GM23248 (cell line): ENCODE measurements at regions not wholly inside any gene's neighbourhood (a gene's known extent, or its start where the extent isn't known, plus 50 kb on each side); places are given as distances from the start of the nearest gene placed in this dataset.
A peak's percentile ranks its signal among the peaks of the same experiment; 100 is the strongest.

Experiments used
- DNase-seq: peaks from one replicate; pipeline ENCODE4 v3.0.0-alpha.2; 2015
- H2AFZ ChIP-seq: fragments of 200-600 bp; sonication (generic); 2 replicates; pipeline ENCODE4 v1.6.1; 2016; ENCODE audit warnings: antibody characterized with exemption
- H3F3A ChIP-seq: fragments of 200-600 bp; sonication (generic); 2 replicates; pipeline ENCODE4 v1.6.1; 2016; ENCODE audit warnings: mild to moderate bottlenecking, antibody characterized with exemption, mixed run types; ENCODE audit not compliant: insufficient read depth
- H3K27ac ChIP-seq: fragments of 200-600 bp; sonication (generic); 2 replicates; pipeline ENCODE4 v1.5.1; 2016; ENCODE audit warnings: mild to moderate bottlenecking
- H3K27me3 ChIP-seq: fragments of 200-600 bp; sonication (generic); replicated peaks from 2 replicates; pipeline ENCODE4 v1.6.1; 2016; ENCODE audit warnings: mild to moderate bottlenecking; ENCODE audit not compliant: insufficient read depth
- H3K36me3 ChIP-seq: fragments of 200-600 bp; sonication (generic); 2 replicates; pipeline ENCODE4 v1.6.1; 2016; ENCODE audit warnings: low read depth, mild to moderate bottlenecking
- H3K4me1 ChIP-seq: fragments of 200-600 bp; sonication (generic); 2 replicates; pipeline ENCODE4 v1.6.1; 2016; ENCODE audit warnings: mild to moderate bottlenecking; ENCODE audit not compliant: insufficient read depth
- H3K4me2 ChIP-seq: fragments of 200-600 bp; sonication (generic); one replicate; pipeline ENCODE4 v1.6.1; 2016; ENCODE audit warnings: mild to moderate bottlenecking; ENCODE audit not compliant: unreplicated experiment
- H3K4me3 ChIP-seq: fragments of 200-600 bp; sonication (generic); 2 replicates; pipeline ENCODE4 v1.5.1; 2016; ENCODE audit warnings: mild to moderate bottlenecking
- H3K79me2 ChIP-seq: fragments of 200-600 bp; sonication (generic); 2 replicates; pipeline ENCODE4 v1.6.1; 2016; ENCODE audit warnings: mild to moderate bottlenecking; ENCODE audit not compliant: insufficient read depth
- H3K9ac ChIP-seq: fragments of 200-600 bp; sonication (generic); 2 replicates; pipeline ENCODE4 v1.6.1; 2016; ENCODE audit warnings: mild to moderate bottlenecking
- H3K9me2 ChIP-seq: fragments of 200-600 bp; sonication (generic); 2 replicates; pipeline ENCODE4 v1.6.1; 2016; ENCODE audit warnings: mixed run types, mild to moderate bottlenecking, moderate library complexity; ENCODE audit not compliant: insufficient read depth
- H3K9me3 ChIP-seq: fragments of 200-600 bp; sonication (generic); one replicate; pipeline ENCODE4 v1.6.1; 2017; ENCODE audit warnings: low read depth
- H4K20me1 ChIP-seq: fragments of 200-600 bp; sonication (generic); 2 replicates; pipeline ENCODE4 v1.6.0; 2016; ENCODE audit not compliant: insufficient read depth
- EZH2 ChIP-seq: fragments of 200-600 bp; sonication (generic); IDR thresholded peaks from 2 replicates; pipeline ENCODE4 v1.6.1; 2018; ENCODE audit warnings: antibody characterized with exemption, mild to moderate bottlenecking; ENCODE audit not compliant: insufficient read depth, poor library complexity, severe bottlenecking
- EZH2phosphoT487 ChIP-seq: fragments of 200-600 bp; sonication (generic); IDR thresholded peaks from 2 replicates; pipeline ENCODE4 v1.6.1; 2018; ENCODE audit warnings: antibody characterized with exemption, moderate library complexity, mild to moderate bottlenecking, low read depth; ENCODE audit not compliant: insufficient read depth
- WGBS, 2 experiments: methylation state at CpG; one replicate each; pipeline ENCODE4 v1.1.6; 2015 to 2017; ENCODE audit warnings: low lambda C conversion rate in 2 of 2, low coverage in 1 of 2; ENCODE audit errors: missing lambda C conversion rate in 2 of 2; 5-methylcytosine and 5-hydroxymethylcytosine counted together
- in situ Hi-C: fragments of 300-500 bp; cut with MboI; formaldehyde crosslinking; loops from 2 replicates; pipeline ENCODE4 v1.15.0; 2020

GRCh38 chr5:92678640-92679039 is 902.4 kb downstream of the NR2F1-AS1 start:
- H3K9me2 ChIP-seq, result no peaks in the 10 kb centered on the region
- H3K9ac ChIP-seq, result no peak overlapping the region
- H3K4me1 ChIP-seq, result peaks cover 5% of the 10 kb centered on the region; the same call in 1 of the 2 replicates
- WGBS, 2 experiments, result 55 to 68% methylated on average over 2 of the region's 2 CpGs
- in situ Hi-C loops, result loop anchor here (25.0 kb wide), 1 partner anchor 1109 kb away; no protein-coding TSS in a partner anchor
- H4K20me1 ChIP-seq, result no peaks in the 10 kb centered on the region
- H3F3A ChIP-seq, result no peaks in the 10 kb centered on the region
- no peak overlapping the region for H3K4me3 ChIP-seq
- no peaks in the 10 kb centered on the region for H3K9me3 ChIP-seq
- no peak overlapping the region for H3K4me2 ChIP-seq
- DNase-seq, result peak; percentile 17
- H2AFZ ChIP-seq, result peak overlapping the region; percentile 44; the same call in 1 of the 2 replicates
- TF ChIP-seq EZH2 (no peak), EZH2phosphoT487 (no peak)
- H3K79me2 ChIP-seq, result no peaks in the 10 kb centered on the region
- no peak overlapping the region for H3K27ac ChIP-seq
- no peaks in the 10 kb centered on the region for H3K27me3 ChIP-seq
- H3K36me3 ChIP-seq, result no peaks in the 10 kb centered on the region

GRCh38 chr5:92676215-92677165 is 904.5 kb downstream of the NR2F1-AS1 start:
- 89 to 91% methylated on average over 8 of the region's 8 CpGs for whole genome bisulfite sequencing, 2 experiments
- H4K20me1 ChIP-seq, result no peaks in the 10 kb centered on the region
- no peaks in the 10 kb centered on the region for H3K9me3 ChIP-seq
- DNase-seq, result no peak
- no peaks in the 10 kb centered on the region for H3K79me2 ChIP-seq
- no peak overlapping the region for H3K4me2 ChIP-seq
- no peak overlapping the region for H2AFZ ChIP-seq
- H3K27ac ChIP-seq, result no peak overlapping the region
- no peaks in the 10 kb centered on the region for H3K27me3 ChIP-seq
- H3K36me3 ChIP-seq, result no peaks in the 10 kb centered on the region
- H3K4me3 ChIP-seq, result no peak overlapping the region
- H3F3A ChIP-seq, result no peaks in the 10 kb centered on the region
- no peaks in the 10 kb centered on the region for H3K9me2 ChIP-seq
- peaks cover 5% of the 10 kb centered on the region; the same call in 1 of the 2 replicates for H3K4me1 ChIP-seq
- TF ChIP-seq EZH2phosphoT487 (no peak), EZH2 (no peak)
- in situ Hi-C loops, result loop anchor here (25.0 kb wide), 1 partner anchor 1111 kb away; no protein-coding TSS in a partner anchor
- no peak overlapping the region for H3K9ac ChIP-seq

- Histone ChIP-seq H4K20me1 (no peaks in the 10 kb centered on the region), H3K9me2 (no peaks in the 10 kb centered on the region), H3K27ac (no peak overlapping the region), H3K4me2 (no peak overlapping the region), H2AFZ (no peak overlapping the region), H3K9ac (no peak overlapping the region), H3K9me3 (no peaks in the 10 kb centered on the region), H3K79me2 (no peaks in the 10 kb centered on the region), H3K36me3 (no peaks in the 10 kb centered on the region), H3K4me3 (no peak overlapping the region), H3K27me3 (no peaks in the 10 kb centered on the region), H3K4me1 (peaks cover 5% of the 10 kb centered on the region; the same call in 1 of the 2 replicates), H3F3A (no peaks in the 10 kb centered on the region)
- TF ChIP-seq EZH2, result no peak
- TF ChIP-seq EZH2phosphoT487, result no peak
- in situ Hi-C loops, result no loop called here
- 92 to 98% methylated on average over 2 of the region's 2 CpGs for WGBS, 2 experiments
- DNase-seq, result no peak
Observed at GRCh38 chr5:92674321-92674720, 906.7 kb downstream of the NR2F1-AS1 start.

- in situ Hi-C loops, result no loop called here
- 32 to 59% methylated on average over 1 of the region's 1 CpG for WGBS, 2 experiments
- Histone ChIP-seq H3K9me2 (no peaks in the 10 kb centered on the region), H3K4me2 (no peak overlapping the region), H3K79me2 (no peaks in the 10 kb centered on the region), H3K36me3 (no peaks in the 10 kb centered on the region), H3K9ac (no peak overlapping the region), H3F3A (no peaks in the 10 kb centered on the region), H3K4me1 (no peaks in the 10 kb centered on the region), H3K27ac (no peak overlapping the region), H3K4me3 (no peak overlapping the region), H4K20me1 (no peaks in the 10 kb centered on the region), H2AFZ (no peak overlapping the region), H3K9me3 (no peaks in the 10 kb centered on the region), H3K27me3 (no peaks in the 10 kb centered on the region)
- DNase-seq, result no peak
- TF ChIP-seq EZH2phosphoT487 (no peak), EZH2 (no peak)
Observed at GRCh38 chr5:92665506-92665905, 915.5 kb downstream of the NR2F1-AS1 start.
